ENCODE measurements at regions not wholly inside any gene's neighbourhood (a gene's known extent, or its start where the extent isn't known, plus 50 kb on each side); places are given as distances from the start of the nearest gene placed in this dataset.
"Not testable (repeated sequence)": the region's sequence is repeated elsewhere in the genome, so short reads cannot be mapped to it uniquely, and the experiment has no call there.

DNA sequence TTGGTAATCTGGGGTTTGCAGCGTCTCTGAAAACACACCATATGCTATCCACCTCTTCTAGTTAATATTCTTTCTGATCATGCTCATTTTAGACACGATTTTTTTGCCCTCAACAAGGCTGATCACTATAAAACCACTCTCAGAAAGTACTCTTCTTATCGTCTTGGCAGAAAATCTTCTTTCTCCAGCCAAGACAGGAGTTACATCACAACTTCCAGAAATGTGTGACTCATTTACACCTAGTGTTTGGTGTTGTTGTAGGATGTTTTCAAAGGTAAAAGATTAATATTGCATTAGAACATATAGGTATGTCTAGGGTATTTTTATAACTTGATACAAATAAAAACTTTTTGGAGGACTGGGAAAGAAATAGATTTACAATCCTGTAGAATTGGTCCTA is 138.5 kb upstream of the NETO1 start:
- H3K36me3 ChIP-seq (ENCODE audit: control insufficient read depth in 2 of 2, insufficient read depth in 2 of 2, low read length in 1 of 2) = no peaks in the 10 kb centered on the region
- WGBS, 2 donors = 48 to 60% methylated on average over 3 of the region's 3 CpGs
- no peaks in the 10 kb centered on the region for H3K27me3 ChIP-seq (ENCODE audit: control insufficient read depth in 1 of 2, insufficient read depth in 2 of 2, low read length in 2 of 2)
- H3K9me3 ChIP-seq (ENCODE audit: control insufficient read depth in 2 of 2, insufficient read depth in 1 of 2, low read depth in 1 of 2, low read length in 1 of 2) = no peaks in the 10 kb centered on the region
- H3K27ac ChIP-seq (ENCODE audit: low read depth in 2 of 2, low read length in 1 of 2) = no peak overlapping the region
- no peaks in the 10 kb centered on the region for H3K4me1 ChIP-seq (ENCODE audit: control insufficient read depth in 2 of 2, insufficient read depth in 2 of 2, low read length in 1 of 2)
- no peak overlapping the region for H3K4me3 ChIP-seq (ENCODE audit: low read depth in 1 of 2, low read length in 2 of 2)

GRCh38 chr18:73004260-73004659 is 136.5 kb upstream of the NETO1 start:
- 77 to 85% methylated on average over 2 of the region's 2 CpGs for WGBS, 2 donors

DNA sequence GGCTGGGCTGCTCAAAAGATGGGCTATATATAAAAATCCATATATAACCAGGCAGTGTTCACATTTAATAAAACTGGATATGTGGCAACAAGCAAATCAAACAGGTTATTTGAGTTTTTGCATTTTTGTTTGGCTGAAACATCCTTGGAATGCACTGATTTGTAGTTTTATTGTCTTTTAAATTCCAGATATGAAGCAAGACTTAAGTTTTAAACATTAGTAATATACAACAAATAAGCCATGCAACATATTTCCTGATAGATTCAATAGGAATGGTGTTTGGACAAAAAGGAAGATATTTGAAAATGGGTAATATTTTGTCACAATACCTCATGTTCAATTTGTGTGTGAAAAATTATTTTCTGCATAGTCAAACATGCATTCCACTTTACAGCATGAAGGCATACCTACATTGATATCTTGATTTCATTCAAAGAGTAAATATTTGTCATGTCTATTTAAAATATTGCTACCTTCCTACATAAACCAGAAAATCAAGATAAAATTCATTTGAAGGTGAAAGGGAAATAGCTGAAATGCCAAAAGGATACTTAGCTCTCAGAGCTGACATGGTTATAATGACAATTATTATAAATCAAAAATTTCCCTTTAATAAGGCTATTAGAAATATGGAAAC is 132.3 kb upstream of the NETO1 start:
- no peaks in the 10 kb centered on the region for H3K9me3 ChIP-seq (ENCODE audit: control insufficient read depth in 2 of 2, insufficient read depth in 1 of 2, low read depth in 1 of 2, low read length in 1 of 2)
- no peaks in the 10 kb centered on the region for H3K27me3 ChIP-seq (ENCODE audit: control insufficient read depth in 1 of 2, insufficient read depth in 2 of 2, low read length in 2 of 2)
- H3K27ac ChIP-seq (ENCODE audit: low read depth in 2 of 2, low read length in 1 of 2) = no peak overlapping the region
- no peaks in the 10 kb centered on the region for H3K4me1 ChIP-seq (ENCODE audit: control insufficient read depth in 2 of 2, insufficient read depth in 2 of 2, low read length in 1 of 2)
- no peaks in the 10 kb centered on the region for H3K36me3 ChIP-seq (ENCODE audit: control insufficient read depth in 2 of 2, insufficient read depth in 2 of 2, low read length in 1 of 2)
- no peak overlapping the region for H3K4me3 ChIP-seq (ENCODE audit: low read depth in 1 of 2, low read length in 2 of 2)

More at GRCh38 chr18:73004260-73004659, 136.5 kb upstream of the NETO1 start:
- no peaks in the 10 kb centered on the region for H3K36me3 ChIP-seq (ENCODE audit: control insufficient read depth in 2 of 2, insufficient read depth in 2 of 2, low read length in 1 of 2)
- no peaks in the 10 kb centered on the region for H3K27me3 ChIP-seq (ENCODE audit: control insufficient read depth in 1 of 2, insufficient read depth in 2 of 2, low read length in 2 of 2)
- H3K4me1 ChIP-seq (ENCODE audit: control insufficient read depth in 2 of 2, insufficient read depth in 2 of 2, low read length in 1 of 2) = no peaks in the 10 kb centered on the region
- no peaks in the 10 kb centered on the region for H3K9me3 ChIP-seq (ENCODE audit: control insufficient read depth in 2 of 2, insufficient read depth in 1 of 2, low read depth in 1 of 2, low read length in 1 of 2)
- H3K4me3 ChIP-seq (ENCODE audit: low read depth in 1 of 2, low read length in 2 of 2) = no peak overlapping the region
- no peak overlapping the region for H3K27ac ChIP-seq (ENCODE audit: low read depth in 2 of 2, low read length in 1 of 2)

DNA sequence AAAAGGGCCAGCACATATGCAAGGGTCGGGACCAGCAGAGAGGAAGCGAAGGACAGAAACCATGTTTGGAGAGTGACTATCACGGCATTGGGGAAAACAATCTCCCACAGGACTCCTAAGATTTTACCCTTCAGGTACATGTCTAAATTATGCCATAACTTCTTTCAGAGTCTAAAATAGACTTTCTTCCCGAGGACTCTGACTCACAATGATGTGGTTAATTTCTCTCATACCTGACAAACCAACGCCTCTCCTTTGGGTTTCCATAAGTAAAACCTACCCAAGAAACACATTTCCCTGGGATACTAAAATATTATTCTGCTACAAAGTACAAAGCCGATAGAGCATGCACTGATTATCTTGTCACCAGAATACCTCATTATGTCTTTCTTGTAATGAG is 127.8 kb upstream of the NETO1 start:
- Histone ChIP-seq H3K27ac (ENCODE audit: low read depth in 2 of 2, low read length in 1 of 2) (no peak overlapping the region), H3K4me1 (ENCODE audit: control insufficient read depth in 2 of 2, insufficient read depth in 2 of 2, low read length in 1 of 2) (no peaks in the 10 kb centered on the region), H3K36me3 (ENCODE audit: control insufficient read depth in 2 of 2, insufficient read depth in 2 of 2, low read length in 1 of 2) (no peaks in the 10 kb centered on the region), H3K4me3 (ENCODE audit: low read depth in 1 of 2, low read length in 2 of 2) (no peak overlapping the region), H3K27me3 (ENCODE audit: control insufficient read depth in 1 of 2, insufficient read depth in 2 of 2, low read length in 2 of 2) (no peaks in the 10 kb centered on the region), H3K9me3 (ENCODE audit: control insufficient read depth in 2 of 2, insufficient read depth in 1 of 2, low read depth in 1 of 2, low read length in 1 of 2) (no peaks in the 10 kb centered on the region)
- WGBS, 2 donors = 83 to 84% methylated on average over 6 of the region's 6 CpGs

GRCh38 chr18:72993250-72993649 is 125.5 kb upstream of the NETO1 start:
- Histone ChIP-seq H3K27ac (ENCODE audit: low read depth in 2 of 2, low read length in 1 of 2) (no peak overlapping the region), H3K4me1 (ENCODE audit: control insufficient read depth in 2 of 2, insufficient read depth in 2 of 2, low read length in 1 of 2) (no peaks in the 10 kb centered on the region), H3K27me3 (ENCODE audit: control insufficient read depth in 1 of 2, insufficient read depth in 2 of 2, low read length in 2 of 2) (no peaks in the 10 kb centered on the region), H3K4me3 (ENCODE audit: low read depth in 1 of 2, low read length in 2 of 2) (no peak overlapping the region), H3K9me3 (ENCODE audit: control insufficient read depth in 2 of 2, insufficient read depth in 1 of 2, low read depth in 1 of 2, low read length in 1 of 2) (no peaks in the 10 kb centered on the region), H3K36me3 (ENCODE audit: control insufficient read depth in 2 of 2, insufficient read depth in 2 of 2, low read length in 1 of 2) (no peaks in the 10 kb centered on the region)
- 33 to 34% methylated on average over 3 of the region's 3 CpGs for WGBS, 2 donors

DNA sequence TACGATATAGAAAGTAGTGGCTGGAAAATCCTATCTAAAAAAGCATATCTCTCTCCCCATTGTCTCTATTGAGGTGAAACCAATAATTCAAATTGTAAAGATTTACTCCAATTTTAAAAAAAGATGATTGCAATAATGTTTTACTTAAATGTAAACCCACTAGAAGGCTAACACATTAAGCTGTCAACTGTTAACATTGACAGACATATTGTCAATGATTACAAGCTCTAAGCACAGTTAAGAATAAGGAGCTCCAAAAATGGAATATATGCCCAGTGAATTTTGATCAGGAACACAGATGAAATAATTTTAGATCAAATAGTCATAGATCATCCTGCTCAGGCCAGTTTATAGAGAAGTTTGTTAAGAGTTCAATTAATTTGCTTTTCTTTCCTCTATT is 123.6 kb upstream of the NETO1 start:
- no peaks in the 10 kb centered on the region for H3K27me3 ChIP-seq (ENCODE audit: control insufficient read depth in 1 of 2, insufficient read depth in 2 of 2, low read length in 2 of 2)
- no peak overlapping the region for H3K27ac ChIP-seq (ENCODE audit: low read depth in 2 of 2, low read length in 1 of 2)
- no peak overlapping the region for H3K4me3 ChIP-seq (ENCODE audit: low read depth in 1 of 2, low read length in 2 of 2)
- H3K9me3 ChIP-seq (ENCODE audit: control insufficient read depth in 2 of 2, insufficient read depth in 1 of 2, low read depth in 1 of 2, low read length in 1 of 2) = no peaks in the 10 kb centered on the region
- no peaks in the 10 kb centered on the region for H3K36me3 ChIP-seq (ENCODE audit: control insufficient read depth in 2 of 2, insufficient read depth in 2 of 2, low read length in 1 of 2)
- H3K4me1 ChIP-seq (ENCODE audit: control insufficient read depth in 2 of 2, insufficient read depth in 2 of 2, low read length in 1 of 2) = no peaks in the 10 kb centered on the region
- 85 to 97% methylated on average over 1 of the region's 1 CpG for WGBS, 2 donors

DNA sequence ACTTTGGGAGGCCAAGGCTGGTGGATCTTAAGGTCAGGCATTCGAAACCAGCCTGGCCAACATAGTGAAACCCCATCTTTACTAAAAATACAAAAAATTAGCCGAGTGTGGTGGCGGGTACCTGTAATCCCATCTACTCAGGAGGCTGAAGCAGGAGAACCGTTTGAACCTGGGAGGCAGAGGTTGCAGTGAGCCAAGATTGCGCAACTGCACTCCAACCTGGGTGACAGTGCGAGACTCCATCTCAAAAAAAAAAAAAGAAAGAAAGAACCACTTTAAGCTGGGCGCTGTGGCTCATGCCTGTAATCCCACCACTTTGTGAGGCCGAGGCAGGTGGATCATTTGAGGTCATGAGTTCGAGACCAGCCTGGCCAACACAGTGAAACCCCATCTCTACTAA is 119.8 kb upstream of the NETO1 start:
- not testable (repeated sequence) for H3K4me3 ChIP-seq (ENCODE audit: low read depth in 1 of 2, low read length in 2 of 2); H3K27ac ChIP-seq (ENCODE audit: low read depth in 2 of 2, low read length in 1 of 2); H3K36me3 ChIP-seq (ENCODE audit: control insufficient read depth in 2 of 2, insufficient read depth in 2 of 2, low read length in 1 of 2); H3K27me3 ChIP-seq (ENCODE audit: control insufficient read depth in 1 of 2, insufficient read depth in 2 of 2, low read length in 2 of 2); H3K9me3 ChIP-seq (ENCODE audit: control insufficient read depth in 2 of 2, insufficient read depth in 1 of 2, low read depth in 1 of 2, low read length in 1 of 2); H3K4me1 ChIP-seq (ENCODE audit: control insufficient read depth in 2 of 2, insufficient read depth in 2 of 2, low read length in 1 of 2)
- WGBS, 2 donors = 82 to 84% methylated on average over 9 of the region's 9 CpGs

GRCh38 chr18:72986103-72986502 is 118.3 kb upstream of the NETO1 start:
- H3K27me3 ChIP-seq (ENCODE audit: control insufficient read depth in 1 of 2, insufficient read depth in 2 of 2, low read length in 2 of 2) = no peaks in the 10 kb centered on the region
- no peak overlapping the region for H3K27ac ChIP-seq (ENCODE audit: low read depth in 2 of 2, low read length in 1 of 2)
- no peak overlapping the region for H3K4me3 ChIP-seq (ENCODE audit: low read depth in 1 of 2, low read length in 2 of 2)
- H3K36me3 ChIP-seq (ENCODE audit: control insufficient read depth in 2 of 2, insufficient read depth in 2 of 2, low read length in 1 of 2) = no peaks in the 10 kb centered on the region
- 72 to 81% methylated on average over 1 of the region's 1 CpG for WGBS, 2 donors
- no peaks in the 10 kb centered on the region for H3K4me1 ChIP-seq (ENCODE audit: control insufficient read depth in 2 of 2, insufficient read depth in 2 of 2, low read length in 1 of 2)
- no peaks in the 10 kb centered on the region for H3K9me3 ChIP-seq (ENCODE audit: control insufficient read depth in 2 of 2, insufficient read depth in 1 of 2, low read depth in 1 of 2, low read length in 1 of 2)

DNA sequence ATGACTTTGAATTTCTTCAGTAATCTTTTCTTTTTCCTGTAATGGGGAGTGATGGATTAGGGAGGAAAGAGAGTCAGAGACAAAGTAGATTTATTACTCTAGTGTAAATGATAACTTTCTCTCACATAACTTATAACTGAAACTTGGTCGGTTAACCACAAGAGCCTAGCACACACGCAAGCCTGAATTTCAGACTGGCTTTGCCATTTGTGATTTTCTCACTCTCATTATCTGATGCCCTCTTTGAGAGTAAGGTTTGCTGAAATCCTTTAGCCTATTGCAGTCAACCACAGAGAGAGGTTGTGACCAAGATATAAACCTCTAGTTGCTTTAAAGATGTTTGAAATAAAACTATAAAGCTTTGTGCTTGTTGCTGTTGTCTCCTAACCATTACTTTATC is 117.9 kb upstream of the NETO1 start:
- no peaks in the 10 kb centered on the region for H3K4me1 ChIP-seq (ENCODE audit: control insufficient read depth in 2 of 2, insufficient read depth in 2 of 2, low read length in 1 of 2)
- no peak overlapping the region for H3K27ac ChIP-seq (ENCODE audit: low read depth in 2 of 2, low read length in 1 of 2)
- H3K27me3 ChIP-seq (ENCODE audit: control insufficient read depth in 1 of 2, insufficient read depth in 2 of 2, low read length in 2 of 2) = no peaks in the 10 kb centered on the region
- no peaks in the 10 kb centered on the region for H3K36me3 ChIP-seq (ENCODE audit: control insufficient read depth in 2 of 2, insufficient read depth in 2 of 2, low read length in 1 of 2)
- 56 to 93% methylated on average over 2 of the region's 2 CpGs for WGBS, 2 donors
- no peaks in the 10 kb centered on the region for H3K9me3 ChIP-seq (ENCODE audit: control insufficient read depth in 2 of 2, insufficient read depth in 1 of 2, low read depth in 1 of 2, low read length in 1 of 2)
- no peak overlapping the region for H3K4me3 ChIP-seq (ENCODE audit: low read depth in 1 of 2, low read length in 2 of 2)

DNA sequence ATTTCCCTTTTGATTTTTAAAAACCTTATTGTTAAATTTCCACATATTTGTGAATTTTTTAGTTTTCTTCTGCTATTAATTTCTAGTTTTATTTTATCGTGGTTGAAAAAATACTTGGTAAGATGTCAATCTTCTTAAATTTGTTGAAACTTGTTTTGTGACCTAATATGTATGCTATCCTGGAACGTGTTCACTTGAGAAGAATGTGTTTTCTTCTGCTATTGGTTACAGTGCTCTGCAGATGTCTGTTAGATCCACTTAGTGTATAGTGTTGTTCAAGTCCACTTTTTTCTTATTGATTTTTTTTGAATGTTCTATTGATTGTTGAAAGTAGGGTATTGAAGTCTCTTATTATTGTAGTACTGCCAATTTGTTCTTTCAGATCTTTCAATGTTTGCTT is 116.5 kb upstream of the NETO1 start:
- no peak overlapping the region for H3K27ac ChIP-seq (ENCODE audit: low read depth in 2 of 2, low read length in 1 of 2)
- H3K36me3 ChIP-seq (ENCODE audit: control insufficient read depth in 2 of 2, insufficient read depth in 2 of 2, low read length in 1 of 2) = no peaks in the 10 kb centered on the region
- H3K4me3 ChIP-seq (ENCODE audit: low read depth in 1 of 2, low read length in 2 of 2) = no peak overlapping the region
- WGBS, 2 donors = 67 to 68% methylated on average over 2 of the region's 2 CpGs
- no peaks in the 10 kb centered on the region for H3K27me3 ChIP-seq (ENCODE audit: control insufficient read depth in 1 of 2, insufficient read depth in 2 of 2, low read length in 2 of 2)
- H3K9me3 ChIP-seq (ENCODE audit: control insufficient read depth in 2 of 2, insufficient read depth in 1 of 2, low read depth in 1 of 2, low read length in 1 of 2) = no peaks in the 10 kb centered on the region
- H3K4me1 ChIP-seq (ENCODE audit: control insufficient read depth in 2 of 2, insufficient read depth in 2 of 2, low read length in 1 of 2) = no peaks in the 10 kb centered on the region
